ENCODE measurements at regions not wholly inside any gene's neighbourhood (a gene's known extent, or its start where the extent isn't known, plus 50 kb on each side); places are given as distances from the start of the nearest gene placed in this dataset.

DNA sequence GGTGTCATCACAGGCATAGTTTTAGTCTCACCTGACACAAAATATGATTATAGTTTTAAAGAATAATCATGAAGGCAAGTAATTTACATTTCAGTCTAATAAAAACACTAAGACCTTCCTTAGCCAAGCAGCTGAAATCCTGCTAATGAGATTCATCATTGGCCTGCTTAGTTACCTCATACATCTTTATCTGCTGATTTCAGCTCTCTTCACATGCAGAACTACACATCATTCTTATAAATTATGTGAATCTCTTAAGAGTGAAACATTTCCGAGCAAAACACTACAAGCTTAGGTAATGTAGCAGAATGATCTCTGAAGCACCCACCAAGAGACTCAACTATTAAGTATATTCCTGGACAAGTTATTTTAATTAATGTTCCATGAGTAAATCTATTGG lies 198.1 kb downstream of the DPY19L2 start:
- Histone ChIP-seq H3K9me2 (ENCODE audit: low read depth, low read length) (no peaks in the 10 kb centered on the region), H4K20me1 (ENCODE audit: insufficient read depth, low read length) (no peaks in the 10 kb centered on the region), H3K9me3 (ENCODE audit: low read length) (0 out of 2 replicates have a peak, but pooled peaks cover under 1% of the 10 kb centered on the region), H3K4me3 (ENCODE audit: low read depth, low read length, poor library complexity, severe bottlenecking) (no peak overlapping the region), H3K27me3 (ENCODE audit: insufficient read depth, low read length) (no peaks in the 10 kb centered on the region), H3K79me2 (ENCODE audit: insufficient read depth, low read length) (no peaks in the 10 kb centered on the region), H3F3A (ENCODE audit: insufficient read depth, low read length) (no peaks in the 10 kb centered on the region), H3K27ac (ENCODE audit: low read depth, low read length, poor library complexity, severe bottlenecking) (no peak overlapping the region), H3K36me3 (ENCODE audit: insufficient read depth, low read length) (no peaks in the 10 kb centered on the region), H3K9ac (ENCODE audit: low read length) (no peak overlapping the region), H3K4me1 (ENCODE audit: insufficient read depth, low read length, severe bottlenecking) (no peaks in the 10 kb centered on the region), H3K4me2 (ENCODE audit: low read length) (no peak overlapping the region), H2AFZ (ENCODE audit: low read length) (no peak overlapping the region)
- TF ChIP-seq EZH2 (IDR thresholded peaks at IDR 0.05; ENCODE audit: borderline replicate concordance, low read length), result no peak
- TF ChIP-seq, protein P1, sequence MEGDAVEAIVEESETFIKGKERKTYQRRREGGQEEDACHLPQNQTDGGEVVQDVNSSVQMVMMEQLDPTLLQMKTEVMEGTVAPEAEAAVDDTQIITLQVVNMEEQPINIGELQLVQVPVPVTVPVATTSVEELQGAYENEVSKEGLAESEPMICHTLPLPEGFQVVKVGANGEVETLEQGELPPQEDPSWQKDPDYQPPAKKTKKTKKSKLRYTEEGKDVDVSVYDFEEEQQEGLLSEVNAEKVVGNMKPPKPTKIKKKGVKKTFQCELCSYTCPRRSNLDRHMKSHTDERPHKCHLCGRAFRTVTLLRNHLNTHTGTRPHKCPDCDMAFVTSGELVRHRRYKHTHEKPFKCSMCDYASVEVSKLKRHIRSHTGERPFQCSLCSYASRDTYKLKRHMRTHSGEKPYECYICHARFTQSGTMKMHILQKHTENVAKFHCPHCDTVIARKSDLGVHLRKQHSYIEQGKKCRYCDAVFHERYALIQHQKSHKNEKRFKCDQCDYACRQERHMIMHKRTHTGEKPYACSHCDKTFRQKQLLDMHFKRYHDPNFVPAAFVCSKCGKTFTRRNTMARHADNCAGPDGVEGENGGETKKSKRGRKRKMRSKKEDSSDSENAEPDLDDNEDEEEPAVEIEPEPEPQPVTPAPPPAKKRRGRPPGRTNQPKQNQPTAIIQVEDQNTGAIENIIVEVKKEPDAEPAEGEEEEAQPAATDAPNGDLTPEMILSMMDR (IDR thresholded peaks at IDR 0.05; ENCODE audit: low read length), result no peak

DNA sequence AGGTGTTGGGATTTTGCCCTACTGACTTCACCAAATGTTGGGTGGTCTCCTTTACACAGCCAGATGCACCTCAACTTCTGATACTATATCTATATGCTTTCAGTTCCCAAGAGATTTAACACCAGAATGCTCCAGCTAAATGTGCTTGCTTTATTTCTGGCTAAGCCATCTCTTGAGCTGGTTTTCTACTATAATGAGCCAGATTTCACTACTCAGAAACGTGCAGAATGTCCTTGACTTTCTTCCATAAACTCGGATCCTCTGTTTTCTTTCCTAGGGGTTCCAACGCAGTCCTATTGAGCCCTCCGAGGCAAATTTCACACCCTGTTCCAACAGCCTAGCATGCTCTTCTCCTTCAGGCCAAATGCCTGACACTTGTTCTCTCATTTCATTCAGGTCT lies 200.3 kb downstream of the DPY19L2 start:
- Histone ChIP-seq H4K20me1 (ENCODE audit: insufficient read depth, low read length) (no peaks in the 10 kb centered on the region), H3K9ac (ENCODE audit: low read length) (no peak overlapping the region), H3F3A (ENCODE audit: insufficient read depth, low read length) (no peaks in the 10 kb centered on the region), H3K79me2 (ENCODE audit: insufficient read depth, low read length) (no peaks in the 10 kb centered on the region), H3K4me3 (ENCODE audit: low read depth, low read length, poor library complexity, severe bottlenecking) (no peak overlapping the region), H2AFZ (ENCODE audit: low read length) (no peak overlapping the region), H3K4me1 (ENCODE audit: insufficient read depth, low read length, severe bottlenecking) (no peaks in the 10 kb centered on the region), H3K9me2 (ENCODE audit: low read depth, low read length) (no peaks in the 10 kb centered on the region), H3K27me3 (ENCODE audit: insufficient read depth, low read length) (no peaks in the 10 kb centered on the region), H3K27ac (ENCODE audit: low read depth, low read length, poor library complexity, severe bottlenecking) (no peak overlapping the region), H3K9me3 (ENCODE audit: low read length) (0 out of 2 replicates have a peak, but pooled peaks cover 3% of the 10 kb centered on the region), H3K36me3 (ENCODE audit: insufficient read depth, low read length) (no peaks in the 10 kb centered on the region), H3K4me2 (ENCODE audit: low read length) (no peak overlapping the region)
- TF ChIP-seq, protein P1 (IDR thresholded peaks at IDR 0.05; ENCODE audit: low read length), result no peak
- TF ChIP-seq EZH2 (IDR thresholded peaks at IDR 0.05; ENCODE audit: borderline replicate concordance, low read length), result no peak

DNA sequence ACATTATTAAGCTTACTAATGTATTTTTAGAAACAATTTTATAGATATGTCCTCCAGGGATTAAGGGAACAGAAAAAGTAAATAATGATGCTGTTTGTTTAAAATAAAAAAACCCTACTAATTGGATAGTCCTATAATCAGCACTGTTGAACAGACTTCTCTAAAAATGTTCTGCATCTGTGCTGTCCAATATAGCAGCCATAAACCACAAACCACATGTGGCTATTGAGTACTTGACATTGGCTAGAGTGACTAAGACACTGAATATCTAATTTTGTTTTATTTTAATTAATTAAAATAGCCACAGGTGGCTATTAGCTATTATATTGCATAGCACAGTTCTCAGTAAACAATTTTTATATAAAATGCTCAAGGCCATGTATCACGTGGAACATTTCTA lies 210.4 kb downstream of the DPY19L2 start:
- Histone ChIP-seq H4K20me1 (ENCODE audit: insufficient read depth, low read length) (no peaks in the 10 kb centered on the region), H3K9me3 (ENCODE audit: low read length) (no peaks in the 10 kb centered on the region), H3K27me3 (ENCODE audit: insufficient read depth, low read length) (no peaks in the 10 kb centered on the region), H3K27ac (ENCODE audit: low read depth, low read length, poor library complexity, severe bottlenecking) (peak overlapping the region; percentile 50), H3K4me2 (ENCODE audit: low read length) (no peak overlapping the region), H3K9ac (ENCODE audit: low read length) (no peak overlapping the region), H3F3A (ENCODE audit: insufficient read depth, low read length) (no peaks in the 10 kb centered on the region), H3K36me3 (ENCODE audit: insufficient read depth, low read length) (no peaks in the 10 kb centered on the region), H2AFZ (ENCODE audit: low read length) (peak overlapping the region; percentile 79; the same call in 1 of the 2 replicates), H3K9me2 (ENCODE audit: low read depth, low read length) (no peaks in the 10 kb centered on the region), H3K4me3 (ENCODE audit: low read depth, low read length, poor library complexity, severe bottlenecking) (no peak overlapping the region), H3K79me2 (ENCODE audit: insufficient read depth, low read length) (no peaks in the 10 kb centered on the region), H3K4me1 (ENCODE audit: insufficient read depth, low read length, severe bottlenecking) (peaks cover 26% of the 10 kb centered on the region)
- TF ChIP-seq, protein P1 (IDR thresholded peaks at IDR 0.05; ENCODE audit: low read length), result no peak
- TF ChIP-seq EZH2 (IDR thresholded peaks at IDR 0.05; ENCODE audit: borderline replicate concordance, low read length), result no peak
